Loucy (cell line): ENCODE measurements at regions not wholly inside any gene's neighbourhood (a gene's known extent, or its start where the extent isn't known, plus 50 kb on each side); places are given as distances from the start of the nearest gene placed in this dataset.

Experiments
- H2AFZ ChIP-seq: fragments of 200-600 bp; sonication (generic); 2 replicates; pipeline ENCODE4 v1.6.0; 2016; ENCODE audit warnings: antibody characterized with exemption, mild to moderate bottlenecking, low read length, moderate library complexity
- H3F3A ChIP-seq: fragments of 200-600 bp; 2 replicates; pipeline ENCODE4 v1.6.0; 2016; ENCODE audit warnings: antibody characterized with exemption, low read depth, mild to moderate bottlenecking
- H3K27me3 ChIP-seq: fragments of 200-600 bp; sonication (generic); 2 replicates; pipeline ENCODE4 v1.6.1; 2014; ENCODE audit warnings: low read length, mild to moderate bottlenecking; ENCODE audit not compliant: insufficient read depth, poor library complexity, severe bottlenecking
- H3K36me3 ChIP-seq: fragments of 200-600 bp; sonication (generic); 2 replicates; pipeline ENCODE4 v1.6.1; 2016; ENCODE audit warnings: low read length; ENCODE audit not compliant: insufficient read depth
- H3K4me1 ChIP-seq: fragments of 200-600 bp; sonication (generic); 2 replicates; pipeline ENCODE4 v1.5.1; 2014; ENCODE audit warnings: low read length, mild to moderate bottlenecking; ENCODE audit not compliant: insufficient read depth, poor library complexity, severe bottlenecking
- H3K4me2 ChIP-seq: fragments of 200-600 bp; sonication (generic); 2 replicates; pipeline ENCODE4 v1.6.0; 2014; ENCODE audit warnings: antibody characterized with exemption, low read length, low read depth, mild to moderate bottlenecking; ENCODE audit not compliant: poor library complexity, severe bottlenecking
- H3K4me3 ChIP-seq: fragments of 200-600 bp; sonication (generic); 2 replicates; pipeline ENCODE4 v1.5.1; 2014; ENCODE audit warnings: low read length, mild to moderate bottlenecking, mixed read lengths; ENCODE audit not compliant: poor library complexity, severe bottlenecking
- H3K79me2 ChIP-seq: fragments of 200-600 bp; sonication (generic); 2 replicates; pipeline ENCODE4 v1.6.1; 2014; ENCODE audit warnings: low read length; ENCODE audit not compliant: insufficient read depth
- H3K9ac ChIP-seq: fragments of 200-600 bp; sonication (generic); 2 replicates; pipeline ENCODE4 v1.6.0; 2014; ENCODE audit warnings: mild to moderate bottlenecking, low read depth, low read length, moderate library complexity; ENCODE audit not compliant: poor library complexity, severe bottlenecking
- H3K9me2 ChIP-seq: fragments of 200-600 bp; sonication (generic); replicated peaks from 2 replicates; pipeline ENCODE4 v1.6.1; 2016; ENCODE audit warnings: low read depth, low read length, mixed read lengths
- H3K9me3 ChIP-seq: fragments of 200-600 bp; sonication (generic); 2 replicates; pipeline ENCODE4 v1.6.1; 2014; ENCODE audit warnings: mild to moderate bottlenecking, antibody characterized with exemption, low read length, low read depth; ENCODE audit not compliant: insufficient read depth
- H4K20me1 ChIP-seq: fragments of 200-600 bp; sonication (generic); 2 replicates; pipeline ENCODE4 v1.6.0; 2014; ENCODE audit warnings: antibody characterized with exemption, low read length, mild to moderate bottlenecking; ENCODE audit not compliant: insufficient read depth, poor library complexity, severe bottlenecking
- EZH2phosphoT487 ChIP-seq: fragments of 200-600 bp; IDR thresholded peaks from 2 replicates; pipeline ENCODE4 v1.6.1; 2018; ENCODE audit warnings: antibody characterized with exemption, mild to moderate bottlenecking, moderate library complexity, borderline replicate concordance
- TF ChIP-seq, protein P1 (sequence below): fragments of 200-600 bp; sonication (generic); conservative IDR thresholded peaks from 2 replicates; pipeline ENCODE4 v1.5.1; 2014; ENCODE audit warnings: mild to moderate bottlenecking, antibody characterized with exemption, low read length

DNA sequence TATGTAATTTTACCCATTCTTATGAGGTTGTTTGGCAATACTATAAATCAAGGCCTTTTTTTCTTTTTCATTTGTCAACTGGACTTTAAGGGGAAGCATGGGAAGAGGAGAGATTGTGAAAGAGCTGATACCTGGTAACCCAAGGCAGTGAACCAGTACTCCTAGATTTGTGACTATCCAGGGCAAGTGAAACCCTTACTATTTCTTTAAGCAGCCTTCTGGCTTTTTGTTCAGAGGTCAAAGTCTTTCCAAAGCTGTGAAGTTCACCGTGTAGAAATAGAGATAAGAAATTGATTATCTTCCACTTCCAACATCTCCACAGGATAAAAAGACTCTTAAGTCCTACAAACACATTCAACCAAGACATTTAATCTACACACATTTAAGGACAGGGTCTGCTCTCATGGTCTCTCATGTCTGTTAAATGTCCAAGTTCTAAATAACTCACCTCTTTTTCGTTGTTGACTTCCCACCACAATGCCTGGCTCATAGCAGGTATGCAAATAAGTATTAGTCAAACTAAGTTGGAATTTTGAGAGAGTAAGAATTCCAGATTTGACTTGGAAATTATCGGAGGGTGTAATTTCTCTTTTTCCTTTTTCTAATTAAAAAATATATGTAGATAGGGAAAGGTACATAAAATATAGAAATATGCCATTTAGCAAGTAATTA is 485.8 kb downstream of the STK39 start:
- Histone ChIP-seq H3K9me3 (no peaks in the 10 kb centered on the region), H3K27me3 (no peaks in the 10 kb centered on the region), H3K4me1 (no peaks in the 10 kb centered on the region), H4K20me1 (no peaks in the 10 kb centered on the region), H3K9me2 (0 out of 2 replicates have a peak, but pooled peaks cover under 1% of the 10 kb centered on the region), H2AFZ (no peak overlapping the region), H3K4me3 (no peak overlapping the region), H3K9ac (no peak overlapping the region), H3K36me3 (no peaks in the 10 kb centered on the region), H3K79me2 (no peaks in the 10 kb centered on the region), H3K4me2 (no peak overlapping the region), H3F3A (no peaks in the 10 kb centered on the region)
- TF ChIP-seq, protein P1, sequence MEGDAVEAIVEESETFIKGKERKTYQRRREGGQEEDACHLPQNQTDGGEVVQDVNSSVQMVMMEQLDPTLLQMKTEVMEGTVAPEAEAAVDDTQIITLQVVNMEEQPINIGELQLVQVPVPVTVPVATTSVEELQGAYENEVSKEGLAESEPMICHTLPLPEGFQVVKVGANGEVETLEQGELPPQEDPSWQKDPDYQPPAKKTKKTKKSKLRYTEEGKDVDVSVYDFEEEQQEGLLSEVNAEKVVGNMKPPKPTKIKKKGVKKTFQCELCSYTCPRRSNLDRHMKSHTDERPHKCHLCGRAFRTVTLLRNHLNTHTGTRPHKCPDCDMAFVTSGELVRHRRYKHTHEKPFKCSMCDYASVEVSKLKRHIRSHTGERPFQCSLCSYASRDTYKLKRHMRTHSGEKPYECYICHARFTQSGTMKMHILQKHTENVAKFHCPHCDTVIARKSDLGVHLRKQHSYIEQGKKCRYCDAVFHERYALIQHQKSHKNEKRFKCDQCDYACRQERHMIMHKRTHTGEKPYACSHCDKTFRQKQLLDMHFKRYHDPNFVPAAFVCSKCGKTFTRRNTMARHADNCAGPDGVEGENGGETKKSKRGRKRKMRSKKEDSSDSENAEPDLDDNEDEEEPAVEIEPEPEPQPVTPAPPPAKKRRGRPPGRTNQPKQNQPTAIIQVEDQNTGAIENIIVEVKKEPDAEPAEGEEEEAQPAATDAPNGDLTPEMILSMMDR, result no peak
- TF ChIP-seq EZH2phosphoT487, result no peak

DNA sequence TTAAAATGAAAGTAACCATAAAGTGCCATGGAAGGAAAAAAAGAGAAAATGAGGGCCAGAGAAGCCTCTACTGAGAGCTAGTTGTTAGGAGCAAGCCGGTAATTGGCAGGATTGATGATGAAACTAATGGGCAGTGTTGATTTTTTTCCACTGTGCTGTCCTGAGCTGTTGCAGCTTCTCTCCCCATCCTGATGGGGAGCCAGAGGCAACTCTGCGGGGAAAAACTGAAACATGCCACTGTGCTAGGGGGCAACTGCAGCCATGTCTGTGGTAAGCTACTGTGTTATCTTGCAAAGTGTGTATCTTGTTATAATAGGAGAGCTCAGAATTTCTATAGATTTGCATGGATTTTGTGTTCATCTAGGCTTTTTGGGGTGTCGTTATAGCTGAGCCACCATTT is 487.9 kb downstream of the STK39 start:
- Histone ChIP-seq H3K9me3 (no peaks in the 10 kb centered on the region), H3K4me2 (no peak overlapping the region), H3K36me3 (no peaks in the 10 kb centered on the region), H3K27me3 (no peaks in the 10 kb centered on the region), H3K4me1 (no peaks in the 10 kb centered on the region), H4K20me1 (no peaks in the 10 kb centered on the region), H3K4me3 (no peak overlapping the region), H3F3A (no peaks in the 10 kb centered on the region), H3K9me2 (no peaks in the 10 kb centered on the region), H2AFZ (no peak overlapping the region), H3K9ac (no peak overlapping the region), H3K79me2 (no peaks in the 10 kb centered on the region)
- TF ChIP-seq EZH2phosphoT487, result no peak
- TF ChIP-seq, protein P1, result peak; percentile 40

DNA sequence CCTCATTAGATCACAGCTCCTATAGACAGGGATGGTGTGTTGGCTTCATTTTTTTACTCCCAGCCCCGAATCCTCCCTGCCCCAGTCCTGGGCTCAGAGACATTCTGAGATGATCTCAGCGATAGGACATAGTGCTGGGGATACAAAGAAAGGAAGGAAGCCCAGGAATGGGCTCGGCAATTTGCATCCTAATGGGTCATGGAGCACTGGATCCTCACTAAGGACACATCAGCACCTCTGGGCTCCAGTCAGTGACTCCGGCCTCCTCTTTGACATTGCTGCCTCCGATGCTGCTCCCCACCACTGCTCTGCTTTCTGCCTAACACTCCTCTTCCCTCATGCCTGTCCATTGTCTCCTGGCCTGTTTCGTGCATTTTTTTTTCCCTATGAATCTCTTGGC is 489.1 kb downstream of the STK39 start:
- Histone ChIP-seq H3K9me3 (no peaks in the 10 kb centered on the region), H3K9me2 (no peaks in the 10 kb centered on the region), H3K79me2 (no peaks in the 10 kb centered on the region), H3K9ac (no peak overlapping the region), H3K4me3 (no peak overlapping the region), H3K4me1 (no peaks in the 10 kb centered on the region), H3K27me3 (no peaks in the 10 kb centered on the region), H3K36me3 (no peaks in the 10 kb centered on the region), H2AFZ (no peak overlapping the region), H4K20me1 (no peaks in the 10 kb centered on the region), H3K4me2 (no peak overlapping the region), H3F3A (no peaks in the 10 kb centered on the region)
- no peak for TF ChIP-seq EZH2phosphoT487
- TF ChIP-seq, protein P1, result no peak
